NCI-H2227 (cell line): ENCODE measurements at regions not wholly inside any gene's neighbourhood (a gene's known extent, or its start where the extent isn't known, plus 50 kb on each side); places are given as distances from the start of the nearest gene placed in this dataset.

Experiments used
- DNase-seq: peaks from one replicate; lab custom pipeline; 2025; ENCODE audit not compliant: unreplicated experiment; lab: John Stamatoyannopoulos, UW

DNA sequence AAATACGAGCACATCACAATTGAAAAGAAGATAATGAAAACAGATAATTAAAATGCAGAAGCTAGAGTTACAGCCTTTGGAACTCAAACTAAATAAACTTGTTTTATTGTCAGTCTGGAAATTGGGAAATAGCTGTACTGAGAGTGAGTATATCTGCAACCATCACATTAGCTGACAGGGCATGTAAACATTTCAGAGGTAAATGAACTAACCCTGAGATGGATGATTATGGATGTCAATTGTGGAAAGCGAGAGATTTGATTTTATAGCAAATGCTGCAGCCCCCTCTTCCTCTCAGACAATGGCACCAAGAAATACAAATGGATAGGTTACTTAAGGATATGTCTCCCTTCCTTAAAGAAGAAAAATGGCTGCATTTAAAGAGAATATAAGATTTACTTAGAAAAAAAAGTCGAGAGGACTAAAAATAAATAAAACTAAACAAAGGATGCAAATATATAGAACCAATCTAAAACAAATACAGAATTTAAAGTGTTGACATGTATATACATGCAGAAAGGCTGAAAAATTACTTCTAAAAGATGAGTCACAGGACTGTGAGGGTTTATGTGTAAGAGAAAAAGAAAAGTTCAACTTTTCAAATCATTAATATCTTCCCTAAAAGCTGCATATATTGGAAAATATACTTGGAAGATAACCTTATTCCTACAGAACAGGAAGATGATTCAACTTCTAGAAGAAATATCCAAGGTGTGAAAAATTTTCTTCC is 120.3 kb upstream of the FLRT2 start:
- no peak for DNase-seq

DNA sequence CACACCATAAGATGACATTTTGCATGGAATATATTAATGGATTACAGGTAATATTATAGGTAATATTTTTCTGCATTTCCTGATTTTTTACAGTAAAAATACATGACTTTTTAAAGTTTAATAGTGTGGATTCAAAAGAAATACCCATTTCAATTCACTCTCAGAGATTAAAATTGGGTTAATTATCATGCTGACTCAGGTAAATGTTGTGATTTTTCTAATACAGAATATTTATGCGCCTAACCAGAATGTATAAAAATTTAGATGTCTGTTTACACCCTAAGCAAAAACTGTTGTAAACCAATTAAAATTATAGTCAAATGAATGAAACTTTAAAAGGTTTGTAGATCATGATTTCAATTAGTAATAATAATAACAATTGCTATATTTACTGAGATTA is 117.2 kb upstream of the FLRT2 start:
- DNase-seq = no peak

DNA sequence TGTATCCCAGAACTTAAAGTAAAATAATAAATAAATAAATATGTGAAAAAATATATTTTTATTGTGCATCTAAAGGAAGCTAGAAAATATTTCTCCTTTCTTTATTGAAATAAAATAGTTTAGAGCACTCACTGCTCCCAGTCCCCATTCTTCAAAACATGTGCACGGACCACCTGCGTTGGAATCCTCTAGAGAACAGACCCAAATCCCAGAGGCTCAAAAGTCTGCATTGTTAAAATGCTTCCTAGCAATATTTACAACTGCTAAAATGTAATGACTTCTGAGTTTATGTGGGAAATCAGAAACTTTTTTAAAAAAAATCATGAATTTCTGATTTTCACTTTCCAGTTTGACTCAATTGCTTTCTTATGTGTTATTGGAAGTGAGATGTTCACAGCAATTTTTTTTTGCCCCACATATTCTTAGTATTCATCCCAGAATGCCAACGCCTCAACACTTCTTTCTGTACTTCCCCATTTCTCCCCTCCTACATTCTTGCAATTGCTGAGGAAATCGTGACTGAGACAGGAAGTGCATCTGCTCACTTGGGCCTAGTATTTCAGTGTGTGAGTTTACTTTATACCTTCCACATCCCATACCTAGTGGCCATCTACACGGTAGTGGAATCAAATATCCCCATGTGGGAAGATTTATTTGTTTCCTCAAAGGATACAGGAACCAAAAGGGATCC is 116.0 kb upstream of the FLRT2 start:
- DNase-seq = no peak

DNA sequence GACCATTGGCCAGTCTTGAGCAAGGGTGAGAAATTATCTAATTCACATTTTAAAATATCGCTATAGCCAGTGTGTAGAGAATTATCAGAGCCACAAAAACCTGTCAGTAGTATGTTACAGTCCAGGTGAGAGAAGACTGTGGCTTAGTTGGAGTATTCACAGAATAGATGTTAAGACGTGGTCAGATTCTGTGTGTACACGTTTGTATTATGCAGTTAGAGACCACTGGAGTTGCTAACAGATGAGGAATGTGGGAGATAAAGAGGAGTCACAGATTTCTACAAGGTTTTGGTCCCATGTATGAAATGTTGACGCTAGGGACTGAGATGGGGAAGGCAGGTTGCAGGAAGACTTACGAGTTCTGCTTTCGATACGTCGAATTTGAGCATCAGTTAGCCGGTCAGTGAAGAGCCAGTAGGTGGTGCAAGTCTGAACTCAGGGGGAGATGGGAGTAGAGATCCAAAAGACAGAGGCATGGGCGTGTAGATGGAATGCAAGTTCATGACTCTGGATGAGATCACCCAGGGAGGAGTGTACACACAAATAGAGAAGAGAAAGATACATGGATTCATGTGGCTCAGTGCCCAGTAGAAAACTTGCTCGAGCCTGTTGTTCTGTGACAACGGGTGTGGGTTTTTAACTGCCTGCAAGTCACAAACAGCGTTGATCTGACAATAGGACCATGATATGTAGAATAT is 114.8 kb upstream of the FLRT2 start:
- no peak for DNase-seq

DNA sequence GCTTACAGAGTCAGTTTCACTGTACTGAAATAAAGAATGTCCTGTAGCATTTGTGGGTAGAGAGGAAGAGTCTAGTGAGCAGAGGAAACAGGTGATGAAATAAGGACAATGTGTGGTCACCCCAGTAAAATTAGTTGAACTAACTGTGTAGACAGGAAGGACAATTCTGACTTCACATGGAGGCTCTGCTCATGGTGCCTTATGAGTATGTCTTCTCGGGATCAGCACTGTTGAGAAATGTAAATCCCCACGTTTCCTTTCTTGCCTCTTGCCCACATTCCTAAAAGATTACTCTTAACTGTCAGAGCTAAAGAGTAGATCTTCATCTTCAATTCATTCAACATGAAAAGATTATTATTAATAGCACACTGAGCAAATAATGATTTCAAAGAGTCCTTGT is 113.2 kb upstream of the FLRT2 start:
- no peak for DNase-seq

GRCh38 chr14:85417396-85417795 is 112.5 kb upstream of the FLRT2 start:
- DNase-seq = no peak

DNA sequence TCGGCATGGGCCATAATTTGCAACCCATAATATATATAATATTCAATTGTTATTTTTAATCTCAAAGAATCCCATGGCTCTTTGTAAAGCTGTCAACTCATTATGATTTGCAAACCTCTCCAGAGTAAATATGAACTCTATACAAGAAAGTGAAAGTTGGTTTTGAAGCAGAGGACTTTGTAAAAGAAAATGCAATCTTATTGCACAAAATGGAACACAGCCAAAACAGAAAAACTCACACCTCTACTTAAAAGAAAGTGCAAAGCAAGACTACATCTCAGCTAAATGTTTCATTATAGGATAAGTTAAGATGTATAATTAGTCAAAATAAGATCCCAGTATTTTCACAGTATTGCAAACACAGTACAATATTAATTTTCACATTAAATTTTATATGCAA is 111.2 kb upstream of the FLRT2 start:
- DNase-seq = no peak

GRCh38 chr14:85420278-85420677 is 109.7 kb upstream of the FLRT2 start:
- no peak for DNase-seq

DNA sequence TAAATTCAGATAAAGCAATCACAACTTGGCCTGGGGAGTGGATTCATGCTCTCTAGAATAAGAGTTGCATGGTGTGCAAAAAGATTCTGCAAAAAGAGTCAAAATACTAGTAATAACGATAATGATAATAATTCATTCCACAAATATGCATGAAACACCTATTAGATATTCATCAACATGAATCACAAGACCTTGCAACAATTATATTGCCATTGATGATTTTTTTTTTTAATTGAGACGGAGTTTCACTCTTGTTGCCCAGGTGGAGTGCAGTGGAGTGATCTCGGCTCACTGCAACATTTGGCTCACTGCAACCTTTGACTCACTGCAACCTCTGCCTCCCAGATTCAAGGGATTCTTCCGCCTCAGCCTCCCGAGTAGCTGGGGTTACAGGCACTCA is 109.2 kb upstream of the FLRT2 start:
- no peak for DNase-seq

DNA sequence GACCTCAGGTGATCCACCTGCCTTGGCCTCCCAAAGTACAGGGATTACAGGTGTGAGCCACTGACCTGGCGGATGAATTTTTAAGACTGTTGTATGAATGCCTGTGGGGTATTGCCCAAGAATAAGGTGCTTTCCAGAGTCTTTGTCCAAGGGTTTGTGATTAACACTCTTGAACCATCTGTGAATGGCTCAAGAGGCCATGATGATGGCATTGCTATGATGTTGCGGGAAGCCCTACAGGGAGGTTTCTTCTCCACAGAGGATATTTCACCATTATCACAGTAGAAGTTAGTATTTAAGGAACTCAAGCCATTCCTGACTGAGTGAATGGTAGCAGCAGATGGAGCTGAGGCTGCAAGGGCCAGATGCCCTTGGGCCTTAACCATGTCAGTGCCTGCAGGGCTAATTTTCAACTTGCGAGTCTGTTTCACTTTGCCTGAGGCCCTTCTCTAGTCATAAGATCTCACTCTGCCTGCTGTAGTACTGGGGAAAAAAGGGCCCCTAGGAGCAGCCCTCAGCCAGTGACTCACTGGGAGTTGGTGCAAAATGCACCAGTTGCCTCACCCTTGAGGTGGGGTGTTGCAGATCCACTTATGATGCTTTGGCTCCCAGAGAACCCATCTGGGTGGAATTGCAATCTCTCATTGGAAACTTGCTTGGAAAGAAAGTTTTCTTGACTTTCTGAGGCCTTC is 108.6 kb upstream of the FLRT2 start:
- no peak for DNase-seq

- no peak for DNase-seq
These were observed 106.1 kb upstream of the FLRT2 start for GRCh38 chr14:85423889-85424288.

DNA sequence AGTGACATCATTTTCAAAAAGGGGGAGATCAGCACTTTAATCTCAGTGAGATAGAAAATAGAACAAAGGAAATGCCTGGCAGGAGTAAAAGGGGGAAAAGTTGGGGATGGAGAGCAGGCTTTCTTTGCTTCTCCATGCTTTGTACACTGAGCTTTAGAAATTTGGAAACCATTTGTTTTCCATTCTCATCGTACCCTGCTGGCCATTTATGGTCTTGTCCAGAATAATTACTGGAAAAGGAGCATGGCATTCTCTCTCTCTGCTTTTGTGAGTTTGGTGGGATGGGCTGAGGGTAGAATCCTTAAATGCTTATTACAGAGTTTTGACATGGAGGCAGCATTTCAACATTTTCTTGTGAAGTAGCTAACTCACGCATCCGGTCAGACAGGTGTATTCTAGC is 104.4 kb upstream of the FLRT2 start:
- DNase-seq = no peak

DNA sequence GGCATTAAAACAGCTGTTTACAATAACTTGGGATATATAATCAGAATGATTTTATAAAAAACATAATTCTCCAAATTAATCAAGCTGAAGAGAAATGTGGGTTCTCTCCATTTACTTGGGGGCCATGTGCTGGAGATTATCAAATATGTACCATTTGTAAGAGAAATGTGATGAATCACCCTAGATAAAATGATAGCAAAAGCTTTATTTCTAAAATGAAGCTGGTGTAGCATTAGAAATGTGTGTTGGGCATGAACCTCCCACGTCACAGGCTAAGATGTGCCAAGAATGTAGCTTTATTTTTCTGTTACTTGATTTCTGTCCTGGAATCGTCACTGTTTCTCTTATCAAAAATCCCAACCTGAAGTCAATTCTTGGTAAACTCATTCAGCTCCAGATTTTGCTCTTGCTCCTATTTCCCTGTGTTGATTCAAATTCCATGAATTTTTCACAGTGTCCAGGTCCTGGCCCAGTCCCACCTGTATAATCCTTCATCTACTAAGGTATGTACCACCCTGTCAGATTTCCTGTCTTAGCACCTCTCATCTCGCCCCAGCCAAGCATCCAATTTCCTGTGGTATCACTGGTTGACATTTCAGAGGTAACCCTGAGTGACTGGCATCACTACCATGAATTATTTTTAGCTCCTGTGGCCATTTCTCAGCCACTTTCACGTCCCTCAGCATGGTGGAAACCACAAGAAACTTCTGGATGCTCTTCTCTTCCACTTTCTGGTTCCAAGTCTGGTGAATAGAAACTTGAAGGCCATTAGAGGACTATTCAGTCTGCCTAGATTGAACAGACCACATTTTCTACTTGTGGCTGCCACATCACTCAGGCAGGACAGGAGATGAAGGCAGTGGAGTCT is 103.6 kb upstream of the FLRT2 start:
- DNase-seq = no peak

DNA sequence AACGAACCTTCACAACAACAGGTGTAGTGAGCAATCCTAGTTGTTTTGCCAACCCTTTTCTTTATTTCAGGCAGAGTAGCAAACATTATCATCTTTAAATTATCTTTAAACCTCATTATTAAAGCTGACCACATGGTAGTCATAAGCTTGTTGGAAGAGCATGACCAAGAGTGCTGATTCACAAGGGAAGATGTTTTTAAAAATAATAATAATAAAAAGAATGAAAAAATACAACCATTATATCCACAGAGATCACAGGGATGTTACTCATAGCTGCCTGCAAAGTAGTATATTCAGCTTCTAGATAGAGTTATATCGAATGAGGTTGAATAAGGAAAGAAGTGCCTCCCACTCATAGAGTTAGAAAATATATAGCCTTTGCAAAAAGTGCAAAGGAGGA is 101.0 kb upstream of the FLRT2 start:
- DNase-seq = no peak

DNA sequence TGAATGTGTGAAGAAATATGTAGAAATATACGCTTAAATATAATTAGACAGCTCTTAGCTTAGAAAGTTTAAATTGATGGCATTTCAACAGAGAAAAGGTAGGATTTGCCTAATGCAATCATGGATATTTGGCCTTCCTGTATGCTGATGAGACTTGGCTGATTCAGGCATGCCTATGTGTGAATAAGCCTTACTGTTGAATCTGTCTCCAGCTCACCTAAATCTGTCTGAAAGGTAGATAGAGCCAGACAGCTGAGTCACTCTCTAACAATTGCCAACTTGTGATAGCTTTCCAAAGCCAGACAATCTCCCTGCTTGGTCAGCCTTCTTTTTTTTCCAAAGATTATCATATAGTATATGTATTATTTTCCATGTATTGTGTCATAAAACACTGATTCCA is 92.8 kb upstream of the FLRT2 start:
- no peak for DNase-seq

- no peak for DNase-seq
These were observed 91.9 kb upstream of the FLRT2 start for GRCh38 chr14:85438001-85438400.

DNA sequence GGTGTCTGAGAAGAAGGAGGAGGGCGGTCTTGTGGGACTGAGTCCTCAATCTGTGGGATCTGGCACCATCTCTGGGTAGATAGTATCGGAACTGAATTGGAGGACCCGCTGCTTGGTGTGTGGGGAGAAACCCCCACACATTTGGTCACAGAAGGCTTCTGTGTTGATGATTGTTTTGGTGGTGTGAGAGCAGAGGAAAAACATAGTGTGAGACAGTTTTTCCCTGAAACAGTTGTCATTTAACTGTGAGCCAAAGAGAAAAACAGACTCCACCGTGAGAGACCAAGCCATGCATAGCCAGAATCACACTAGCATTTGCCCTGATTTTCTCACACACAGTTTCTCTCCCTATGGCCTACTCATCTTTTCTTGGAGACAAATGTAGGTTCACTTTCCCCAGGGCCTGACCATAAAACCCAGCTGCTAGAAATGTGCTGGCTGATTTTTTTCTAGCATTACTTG is 91.4 kb upstream of the FLRT2 start:
- DNase-seq = no peak

DNA sequence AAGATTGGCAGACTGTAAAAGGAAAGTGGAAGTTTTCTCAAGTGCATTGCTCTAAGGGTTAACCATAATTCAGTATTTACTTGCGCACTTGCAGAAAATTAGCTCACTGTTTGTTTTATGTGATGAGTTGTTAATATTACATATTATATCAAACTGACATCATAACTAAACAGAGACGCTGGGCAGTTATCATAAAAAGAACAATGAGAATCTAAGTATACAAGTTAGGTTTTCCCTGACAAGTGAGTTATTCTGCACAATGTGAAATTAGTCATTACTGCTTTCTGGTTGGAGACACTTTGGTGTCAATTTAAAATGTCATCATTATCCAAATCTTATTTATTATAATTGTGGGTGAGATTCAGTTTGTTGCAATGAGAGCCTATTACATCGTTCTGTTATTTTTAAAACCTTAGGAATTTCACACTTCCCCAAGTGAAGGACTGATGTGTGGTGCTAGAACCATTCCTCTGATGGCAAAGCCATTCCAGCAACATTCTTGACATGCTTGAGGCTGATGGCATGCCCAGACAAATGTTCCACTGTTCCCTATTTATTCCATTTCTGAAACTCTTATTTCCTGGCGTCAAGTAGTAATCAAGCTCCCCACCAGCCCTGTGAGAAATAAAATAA is 90.1 kb upstream of the FLRT2 start:
- DNase-seq = no peak

GRCh38 chr14:85441909-85442643 is 87.9 kb upstream of the FLRT2 start:
- no peak for DNase-seq

DNA sequence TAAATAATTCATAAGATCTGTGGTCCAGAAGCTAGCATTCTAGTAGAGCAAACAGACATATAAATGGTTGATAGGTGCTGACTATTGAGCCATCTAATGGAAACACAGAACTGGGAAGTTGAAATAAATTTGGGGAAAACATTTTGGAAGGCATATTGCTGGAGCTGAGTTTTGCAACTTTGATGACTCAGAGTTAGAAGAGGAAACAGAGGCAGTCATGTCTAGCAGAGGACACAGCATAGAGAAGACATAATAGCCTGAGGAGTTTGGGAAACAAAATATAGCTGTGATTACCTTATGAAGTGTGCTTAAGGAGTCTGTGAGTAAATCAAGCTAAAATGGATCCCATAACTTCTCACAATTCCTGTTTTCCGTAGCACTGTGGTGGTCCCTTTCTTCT is 86.9 kb upstream of the FLRT2 start:
- no peak for DNase-seq
